ENCODE measurements at regions not wholly inside any gene's neighbourhood (a gene's known extent, or its start where the extent isn't known, plus 50 kb on each side); places are given as distances from the start of the nearest gene placed in this dataset.
"Not testable (repeated sequence)": the region's sequence is repeated elsewhere in the genome, so short reads cannot be mapped to it uniquely, and the experiment has no call there.

GRCh38 chr5:28823231-28823630, 1784.8 kb upstream of the CDH9 start:
- CTCF ChIA-PET: no interaction called here
- TF ChIP-seq CTCF (IDR thresholded peaks at IDR 0.05; ENCODE audit: control extremely low read depth, extremely low read depth, low read depth, missing control alignments): no peak
- POLR2A ChIA-PET: no interaction called here

GRCh38 chr5:28822071-28822470, 1783.7 kb upstream of the CDH9 start:
- TF ChIP-seq CTCF (IDR thresholded peaks at IDR 0.05; ENCODE audit: control extremely low read depth, extremely low read depth, low read depth, missing control alignments): no peak
- ChIA-PET POLR2A (no interaction called here), CTCF (no interaction called here)
- no peak for DNase-seq (ENCODE audit: extremely low spot score)

More at GRCh38 chr5:28823231-28823630, 1784.8 kb upstream of the CDH9 start:
- DNase-seq (ENCODE audit: extremely low spot score): no peak

- ChIA-PET POLR2A (no interaction called here), CTCF (no interaction called here)
- TF ChIP-seq CTCF (IDR thresholded peaks at IDR 0.05; ENCODE audit: control extremely low read depth, extremely low read depth, low read depth, missing control alignments): no peak
- no peak for DNase-seq (ENCODE audit: extremely low spot score)
These were observed 1772.4 kb upstream of the CDH9 start for GRCh38 chr5:28810751-28811136.

- TF ChIP-seq CTCF (IDR thresholded peaks at IDR 0.05; ENCODE audit: control extremely low read depth, extremely low read depth, low read depth, missing control alignments): no peak
- peak; percentile 5 for DNase-seq (ENCODE audit: extremely low spot score)
- ChIA-PET POLR2A (no interaction called here), CTCF (no interaction called here)
These were observed 1771.7 kb upstream of the CDH9 start for GRCh38 chr5:28809811-28810750.

GRCh38 chr5:28808967-28809810, 1770.8 kb upstream of the CDH9 start:
- CTCF ChIA-PET: no interaction called here
- POLR2A ChIA-PET: no interaction called here
- peak; percentile 3 for DNase-seq (ENCODE audit: extremely low spot score)
- no peak for TF ChIP-seq CTCF (IDR thresholded peaks at IDR 0.05; ENCODE audit: control extremely low read depth, extremely low read depth, low read depth, missing control alignments)

GRCh38 chr5:28807195-28807729, 1768.9 kb upstream of the CDH9 start:
- no peak for TF ChIP-seq CTCF (IDR thresholded peaks at IDR 0.05; ENCODE audit: control extremely low read depth, extremely low read depth, low read depth, missing control alignments)
- ChIA-PET POLR2A (no interaction called here), CTCF (no interaction called here)
- DNase-seq (ENCODE audit: extremely low spot score): no peak

- POLR2A ChIA-PET, CTCF ChIA-PET: not testable (repeated sequence)
These were observed 1760.6 kb upstream of the CDH9 start for GRCh38 chr5:28799035-28799434.

More at GRCh38 chr5:28799035-28799434, 1760.6 kb upstream of the CDH9 start:
- not testable (repeated sequence) for DNase-seq (ENCODE audit: extremely low spot score)

Measured in GM10248 (cell line).